IPS-20b (cell line): ENCODE measurements at regions not wholly inside any gene's neighbourhood (a gene's known extent, or its start where the extent isn't known, plus 50 kb on each side); places are given as distances from the start of the nearest gene placed in this dataset.
"Not testable (repeated sequence)": the region's sequence is repeated elsewhere in the genome, so short reads cannot be mapped to it uniquely, and the experiment has no call there.

ENCODE experiments used
- H3K27ac ChIP-seq: one replicate; pipeline ENCODE4 v1.5.1; 2013; ENCODE audit warnings: low read length
- H3K27me3 ChIP-seq: 2 replicates; pipeline ENCODE4 v1.6.1; 2013; ENCODE audit warnings: mild to moderate bottlenecking, low read length, inconsistent platforms; ENCODE audit not compliant: insufficient read depth
- H3K36me3 ChIP-seq: 2 replicates; pipeline ENCODE4 v1.6.1; 2013; ENCODE audit warnings: low read depth, mild to moderate bottlenecking, inconsistent platforms, low read length, moderate library complexity; ENCODE audit not compliant: insufficient read depth
- H3K4me1 ChIP-seq: 2 replicates; pipeline ENCODE4 v1.6.1; 2013; ENCODE audit warnings: mild to moderate bottlenecking, control low read depth, inconsistent platforms, low read length, moderate library complexity; ENCODE audit not compliant: insufficient read depth
- H3K4me3 ChIP-seq: 2 replicates; pipeline ENCODE4 v1.5.1; 2013; ENCODE audit warnings: mild to moderate bottlenecking, low read length, inconsistent platforms
- H3K9ac ChIP-seq: 2 replicates; pipeline ENCODE4 v1.6.1; 2013; ENCODE audit warnings: low read depth, mild to moderate bottlenecking, inconsistent platforms, low read length, moderate library complexity
- H3K9me3 ChIP-seq: 2 replicates; pipeline ENCODE4 v1.6.1; 2013; ENCODE audit warnings: mild to moderate bottlenecking, low read depth, low read length, inconsistent platforms; ENCODE audit not compliant: insufficient read depth

DNA sequence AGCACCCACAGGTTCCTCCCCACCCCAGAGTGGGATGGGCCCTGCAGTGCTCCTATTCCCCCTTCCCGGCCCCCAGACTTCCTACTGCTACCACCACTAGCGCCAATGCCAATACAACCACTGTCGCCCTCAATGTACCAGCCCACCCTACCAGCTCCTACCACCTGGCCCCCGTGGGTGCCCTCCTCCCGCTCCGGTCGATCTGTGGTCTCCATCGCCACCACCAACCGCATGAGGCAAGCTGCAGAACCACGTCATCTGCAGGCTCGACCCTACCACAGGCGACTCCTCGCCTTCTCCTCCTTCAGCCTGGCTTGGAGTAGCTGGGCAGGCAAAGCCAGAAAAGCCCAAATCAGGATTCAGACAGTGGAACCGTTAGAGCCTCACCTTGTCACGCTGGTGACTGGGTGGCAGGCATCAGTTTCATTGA lies 179.3 kb downstream of the POTEB3 start:
- H3K27me3 ChIP-seq, result no peaks in the 10 kb centered on the region
- no peaks in the 10 kb centered on the region for H3K4me1 ChIP-seq
- H3K9me3 ChIP-seq, result peaks cover 44% of the 10 kb centered on the region
- H3K36me3 ChIP-seq, result no peaks in the 10 kb centered on the region
- no peak overlapping the region for H3K4me3 ChIP-seq
- H3K9ac ChIP-seq, result no peak overlapping the region
- no peak overlapping the region for H3K27ac ChIP-seq

DNA sequence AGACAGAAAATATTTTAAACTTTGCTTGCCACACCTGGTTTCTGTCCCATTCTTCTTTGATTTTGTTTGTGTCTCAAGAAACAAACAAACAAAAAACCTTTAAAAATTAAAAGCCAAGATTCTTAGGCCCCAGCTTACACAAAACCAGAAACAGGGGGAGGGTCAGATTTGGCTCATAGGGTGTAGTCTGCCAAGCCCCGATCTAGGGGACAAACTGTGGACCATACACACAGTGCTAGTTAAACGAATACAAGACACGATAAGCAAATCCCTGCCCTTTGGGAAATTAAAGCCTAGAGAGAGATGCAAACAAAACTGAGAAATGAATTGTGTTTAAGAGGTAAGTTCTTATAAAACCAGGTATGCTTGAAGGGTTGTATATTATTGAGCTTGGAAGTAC lies 181.7 kb downstream of the POTEB3 start:
- H3K9me3 ChIP-seq, result peaks cover 36% of the 10 kb centered on the region
- not testable (repeated sequence) for H3K9ac ChIP-seq, H3K27ac ChIP-seq, H3K27me3 ChIP-seq, H3K4me1 ChIP-seq, H3K36me3 ChIP-seq, H3K4me3 ChIP-seq

DNA sequence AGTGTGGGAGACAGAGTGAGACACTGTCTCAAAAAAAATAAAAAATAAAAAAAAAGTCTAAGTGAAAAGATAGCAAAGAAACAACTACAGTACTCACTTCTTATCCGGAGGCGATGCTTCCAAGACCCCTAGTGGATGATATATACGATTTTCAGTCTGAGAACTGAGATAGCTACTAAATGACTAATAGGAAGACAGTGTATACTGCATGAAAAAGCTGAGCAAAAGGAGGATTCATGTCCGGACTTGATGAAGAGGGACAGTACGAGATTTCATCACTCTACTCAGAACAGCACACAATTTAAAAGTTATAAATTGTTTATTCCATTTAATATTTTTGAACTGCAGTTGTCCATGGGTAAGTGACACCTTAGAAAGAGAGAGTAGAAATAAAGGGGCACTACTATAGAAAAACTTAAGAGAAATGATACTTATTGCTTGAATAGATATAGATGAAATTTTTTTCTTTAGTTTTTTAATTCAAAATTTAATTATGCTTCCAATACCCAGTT lies 190.7 kb downstream of the POTEB3 start:
- not testable (repeated sequence) for H3K27ac ChIP-seq, H3K36me3 ChIP-seq, H3K9me3 ChIP-seq, H3K4me3 ChIP-seq, H3K4me1 ChIP-seq, H3K9ac ChIP-seq, H3K27me3 ChIP-seq
